GM19035 (cell line): ENCODE measurements at regions not wholly inside any gene's neighbourhood (a gene's known extent, or its start where the extent isn't known, plus 50 kb on each side); places are given as distances from the start of the nearest gene placed in this dataset.
A peak's percentile ranks its signal among the peaks of the same experiment; 100 is the strongest.
"Not testable (repeated sequence)": the region's sequence is repeated elsewhere in the genome, so short reads cannot be mapped to it uniquely, and the experiment has no call there.

Source experiments
- ATAC-seq: cut with Tn5 transposase; IDR thresholded peaks from one replicate; pipeline ENCODE4 v1.9.1; 2021; ENCODE audit not compliant: unreplicated experiment

- ATAC-seq: no peak
Observed at GRCh38 chr17:20896153-20896649, 146.6 kb downstream of the USP22 start.

- not testable (repeated sequence) for ATAC-seq
Observed at GRCh38 chr17:20898726-20899125, 144.1 kb downstream of the USP22 start.

DNA sequence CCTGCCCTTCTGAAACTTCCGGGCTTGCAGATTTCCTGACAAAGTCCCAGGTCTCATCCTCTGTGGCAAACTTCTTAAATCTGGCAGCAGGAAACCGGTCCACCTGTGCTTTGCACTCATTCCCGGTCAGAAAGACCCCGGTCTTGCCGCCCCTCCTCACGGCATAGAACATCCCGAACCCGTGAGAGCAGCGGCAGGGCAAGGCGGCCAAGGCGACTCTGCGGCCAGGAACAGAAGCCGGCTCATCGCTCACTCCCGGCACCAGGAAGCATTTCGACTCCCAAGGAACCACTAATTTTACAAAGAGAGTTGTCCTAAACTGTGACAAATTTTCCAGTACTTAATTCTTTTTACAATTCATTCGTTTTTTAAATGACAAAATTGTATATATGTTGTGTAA is 140.3 kb downstream of the USP22 start:
- ATAC-seq: not testable (repeated sequence)

DNA sequence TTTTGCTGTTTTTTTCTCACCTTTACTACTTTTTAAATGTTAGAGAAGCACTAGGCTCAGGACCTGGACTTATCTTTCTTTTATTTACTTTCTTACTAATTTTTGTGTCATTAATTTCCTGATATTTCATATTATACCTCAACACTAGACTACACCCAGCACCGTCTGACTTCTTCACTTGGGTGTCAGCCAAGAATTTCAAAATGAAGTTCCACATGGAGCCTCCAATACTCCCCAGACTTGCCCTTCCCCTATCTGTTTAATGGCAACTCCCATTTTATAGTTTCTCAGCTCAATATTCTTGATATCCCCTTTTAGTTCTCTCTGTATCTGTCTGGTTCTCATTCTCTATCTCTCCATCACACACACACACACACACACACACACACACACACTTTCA is 139.3 kb downstream of the USP22 start:
- not testable (repeated sequence) for ATAC-seq

DNA sequence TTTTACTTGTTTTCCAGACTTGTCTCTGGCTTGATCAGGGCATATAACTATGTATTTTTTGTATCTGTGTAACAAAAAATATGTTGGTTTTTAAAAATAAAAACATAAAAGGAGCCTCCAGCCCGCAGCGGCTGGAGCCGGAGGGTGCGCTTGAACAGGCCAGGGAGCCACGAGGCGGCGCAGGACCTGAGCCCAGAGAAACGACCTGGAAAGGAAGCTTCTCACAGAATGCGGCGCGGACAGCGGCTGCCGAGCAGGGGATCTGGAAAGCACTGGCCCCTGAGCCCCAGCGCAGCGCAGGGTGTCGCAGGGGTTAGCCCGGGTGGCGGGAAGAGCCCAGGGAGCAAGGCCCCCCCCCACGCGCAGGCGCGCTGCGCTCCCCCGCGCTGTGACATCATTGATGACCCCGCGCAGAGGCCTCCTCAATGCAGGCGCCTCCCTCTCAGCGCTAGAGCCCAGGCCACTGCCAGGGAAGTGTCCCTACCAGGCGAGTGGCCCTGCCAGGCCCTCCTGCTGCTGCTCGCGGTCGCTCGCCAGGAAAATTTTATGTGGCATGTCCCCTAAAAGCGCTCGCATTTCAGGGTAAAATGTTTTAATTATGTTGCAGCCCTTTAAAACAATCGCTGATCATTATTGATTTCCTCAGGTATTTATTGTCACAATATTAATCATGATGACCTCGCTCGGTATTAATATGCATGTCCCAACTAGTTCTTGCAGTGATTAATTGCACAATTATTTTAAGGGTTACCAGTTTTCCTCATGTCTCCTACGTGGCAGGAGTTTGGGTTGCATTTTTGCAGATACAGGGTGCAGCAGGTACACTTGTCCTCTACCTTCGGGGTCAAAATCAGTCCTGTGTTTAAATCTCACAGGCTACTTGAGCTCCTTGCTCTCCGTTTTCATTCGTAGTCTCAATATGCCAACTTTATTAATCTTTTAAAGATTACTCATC is 134.2 kb downstream of the USP22 start:
- ATAC-seq: peak; percentile 81

GRCh38 chr17:20914658-20915057 is 128.2 kb downstream of the USP22 start:
- ATAC-seq: no peak

GRCh38 chr17:20916383-20916782 is 126.4 kb downstream of the USP22 start:
- ATAC-seq: no peak

DNA sequence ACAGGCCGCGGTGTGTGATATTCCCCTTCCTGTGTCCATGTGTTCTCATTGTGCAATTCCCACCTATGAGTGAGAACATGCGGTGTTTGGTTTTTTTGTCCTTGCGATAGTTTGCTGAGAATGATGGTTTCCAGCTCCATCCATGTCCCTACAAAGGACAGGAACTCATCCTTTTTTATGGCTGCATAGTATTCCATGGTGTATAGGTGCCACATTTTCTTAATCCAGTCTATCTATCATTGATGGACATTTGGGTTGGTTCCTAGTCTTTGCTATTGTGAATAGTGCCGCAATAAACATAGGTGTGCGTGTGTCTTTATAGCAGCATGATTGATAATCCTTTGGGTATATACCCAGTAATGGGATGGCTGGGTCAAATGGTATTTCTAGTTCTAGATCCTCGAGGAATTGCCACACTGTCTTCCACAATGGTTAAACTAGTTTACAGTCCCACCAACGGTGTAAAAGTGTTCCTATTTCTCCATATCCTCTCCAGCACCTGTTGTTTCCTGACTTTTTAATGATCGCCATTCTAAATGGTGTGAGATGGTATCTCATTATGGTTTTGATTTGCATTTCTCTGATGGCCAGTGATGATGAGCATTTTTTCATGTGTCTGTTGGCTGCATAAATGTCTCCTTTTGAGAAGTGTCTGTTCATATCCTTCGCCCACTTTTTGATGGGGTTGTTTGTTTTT is 125.1 kb downstream of the USP22 start:
- ATAC-seq: not testable (repeated sequence)

- ATAC-seq: no peak
Observed at GRCh38 chr17:20920095-20920814, 122.6 kb downstream of the USP22 start.

DNA sequence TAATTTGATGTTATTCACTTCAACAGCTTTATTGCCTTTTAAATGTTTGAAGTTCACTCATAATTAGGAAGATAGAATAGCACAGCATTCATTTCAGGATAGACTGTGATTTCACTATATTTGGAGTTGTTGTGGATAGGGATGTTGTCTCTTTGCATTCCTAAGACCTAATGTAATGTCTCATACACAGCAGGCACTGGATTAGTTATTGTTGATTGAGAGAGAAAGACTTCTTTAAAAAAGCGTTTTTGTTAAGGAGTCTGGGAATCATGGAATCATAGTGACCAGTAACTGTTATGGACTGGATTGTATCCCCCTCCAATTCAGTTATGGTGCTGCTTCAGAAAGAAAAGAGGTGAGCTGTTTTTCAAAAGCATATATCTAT is 122.0 kb downstream of the USP22 start:
- ATAC-seq: no peak

DNA sequence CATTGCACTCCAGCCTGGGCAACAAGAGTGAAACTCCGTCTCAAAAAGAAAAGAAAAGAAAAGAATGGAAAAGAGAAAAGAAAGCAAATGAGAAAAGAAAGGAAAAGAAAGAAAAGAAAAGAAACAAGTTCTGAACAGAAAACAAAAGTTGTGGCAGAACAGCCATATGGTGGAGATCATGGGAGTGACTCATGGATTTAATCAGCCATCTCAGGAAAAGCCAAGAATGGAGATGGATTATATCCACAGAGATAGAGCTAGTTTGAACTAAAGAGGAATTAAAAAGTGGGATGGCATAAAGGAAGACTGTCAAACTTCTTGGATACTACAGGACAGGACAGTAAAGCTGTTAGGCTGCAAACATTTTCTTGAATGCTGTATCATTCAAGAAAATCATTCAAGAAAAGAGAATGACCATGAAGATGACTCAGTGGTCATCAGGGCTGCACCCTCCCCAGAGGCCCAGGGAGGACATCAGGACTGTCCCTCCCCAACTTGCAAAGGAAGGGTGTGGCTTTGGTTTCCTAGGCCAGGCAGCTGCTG is 120.6 kb downstream of the USP22 start:
- no peak for ATAC-seq

GRCh38 chr17:20924306-20924705 is 118.5 kb downstream of the USP22 start:
- no peak for ATAC-seq

GRCh38 chr17:20925091-20925490 is 117.7 kb downstream of the USP22 start:
- no peak for ATAC-seq

DNA sequence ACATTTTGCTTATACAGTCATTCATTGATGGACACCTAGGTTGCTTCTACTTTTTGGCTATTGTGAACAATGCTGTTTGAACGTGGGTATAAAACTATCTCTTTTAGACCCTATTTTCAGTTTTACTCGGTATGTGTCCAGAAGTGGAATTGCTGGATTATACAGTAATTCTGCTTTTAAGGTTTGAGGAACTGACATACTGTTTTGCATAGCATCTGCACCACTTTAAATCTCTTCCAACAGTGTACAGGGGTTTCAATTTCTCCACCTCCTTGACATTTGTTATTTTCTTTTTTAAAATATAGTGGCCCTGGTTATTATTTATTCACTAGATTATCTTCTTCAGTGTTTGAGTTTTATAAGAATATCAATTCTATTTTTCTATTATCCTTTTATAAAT is 116.9 kb downstream of the USP22 start:
- ATAC-seq: no peak

DNA sequence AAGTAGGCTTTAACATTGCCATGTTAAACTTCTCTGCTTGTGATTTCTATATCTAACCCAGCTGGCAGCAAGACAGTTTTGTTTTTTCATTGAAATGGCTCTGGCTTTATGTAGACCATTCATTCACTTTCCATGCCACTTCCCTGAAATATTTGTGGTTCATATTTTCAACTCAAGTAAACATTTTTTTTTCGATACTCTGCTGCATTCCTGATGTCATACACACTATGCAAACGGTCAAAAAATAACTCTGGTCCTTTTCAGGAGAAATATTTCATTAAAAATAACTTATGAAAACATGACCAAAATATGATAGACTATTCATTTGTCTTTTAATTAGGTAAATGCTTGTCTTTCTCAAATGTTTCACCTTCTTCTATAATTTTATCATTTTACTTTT is 116.3 kb downstream of the USP22 start:
- ATAC-seq: no peak

DNA sequence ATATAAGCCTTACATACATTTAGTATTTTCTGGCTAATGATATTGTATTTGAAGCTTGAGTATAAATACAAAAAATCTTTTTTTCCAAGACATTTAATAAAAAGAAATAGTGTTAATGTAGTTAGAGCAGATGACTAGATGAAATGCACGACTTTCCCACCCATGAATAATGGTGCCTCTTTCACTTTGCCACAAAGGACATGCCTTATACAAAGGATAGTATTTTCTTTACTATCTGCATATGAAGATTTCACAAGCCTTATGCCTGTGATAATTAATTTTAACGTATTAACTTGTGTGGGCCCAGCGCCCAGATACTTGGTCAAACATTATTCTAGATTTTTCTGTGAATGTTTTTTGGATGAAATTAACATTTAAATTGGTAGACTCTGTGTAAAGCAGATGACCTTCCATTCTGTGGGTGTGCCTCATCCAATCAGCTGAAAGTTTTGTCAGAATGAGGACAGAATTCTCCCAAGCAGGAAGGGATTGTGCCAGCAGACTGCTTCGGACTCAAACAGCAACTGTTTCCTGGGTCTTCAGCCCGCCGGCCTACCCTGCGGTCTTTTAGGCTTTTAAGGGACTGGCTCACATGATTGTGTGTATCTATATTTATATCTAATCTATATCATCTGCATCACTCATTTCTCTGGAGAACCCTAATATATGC is 115.4 kb downstream of the USP22 start:
- no peak for ATAC-seq

- ATAC-seq: no peak
Observed at GRCh38 chr17:20929334-20929733, 113.5 kb downstream of the USP22 start.

- no peak for ATAC-seq
Observed at GRCh38 chr17:20930081-20930760, 112.6 kb downstream of the USP22 start.

DNA sequence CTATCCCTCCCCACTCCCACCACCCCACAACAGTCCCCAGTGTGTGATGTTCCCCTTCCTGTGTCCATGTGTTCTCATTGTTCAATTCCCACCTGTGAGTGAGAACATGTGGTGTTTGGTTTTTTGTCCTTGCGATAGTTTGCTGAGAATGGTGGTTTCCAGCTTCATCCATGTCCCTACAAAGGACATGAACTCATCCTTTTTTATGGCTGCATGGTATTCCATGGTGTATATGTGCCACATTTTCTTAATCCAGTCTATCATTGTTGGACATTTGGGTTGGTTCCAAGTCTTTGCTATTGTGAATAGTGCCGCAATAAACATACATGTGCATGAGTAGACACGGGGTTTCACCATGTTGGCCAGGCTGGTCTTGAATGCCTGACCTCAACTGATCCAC is 109.8 kb downstream of the USP22 start:
- ATAC-seq: not testable (repeated sequence)

DNA sequence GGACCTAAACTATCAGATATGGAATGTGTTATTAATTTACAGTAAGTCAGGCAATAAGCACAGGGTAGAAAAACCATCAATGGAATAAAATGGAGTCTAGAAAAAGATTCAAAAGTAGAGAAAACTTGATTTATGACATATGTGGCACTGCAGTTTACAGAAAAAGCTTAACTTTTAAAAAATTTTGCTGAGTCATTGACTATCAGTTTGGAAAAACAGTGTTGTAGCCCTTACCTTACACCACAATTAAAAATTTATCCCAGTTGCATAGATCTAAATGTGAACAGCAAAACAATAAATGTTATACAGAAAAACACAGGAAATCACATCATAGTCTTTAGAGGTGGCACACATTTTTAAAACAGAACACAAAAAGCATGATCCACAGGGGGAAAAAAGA is 108.5 kb downstream of the USP22 start:
- no peak for ATAC-seq
